ENCODE measurements at regions not wholly inside any gene's neighbourhood (a gene's known extent, or its start where the extent isn't known, plus 50 kb on each side); places are given as distances from the start of the nearest gene placed in this dataset.
"Not testable (repeated sequence)": the region's sequence is repeated elsewhere in the genome, so short reads cannot be mapped to it uniquely, and the experiment has no call there.

DNA sequence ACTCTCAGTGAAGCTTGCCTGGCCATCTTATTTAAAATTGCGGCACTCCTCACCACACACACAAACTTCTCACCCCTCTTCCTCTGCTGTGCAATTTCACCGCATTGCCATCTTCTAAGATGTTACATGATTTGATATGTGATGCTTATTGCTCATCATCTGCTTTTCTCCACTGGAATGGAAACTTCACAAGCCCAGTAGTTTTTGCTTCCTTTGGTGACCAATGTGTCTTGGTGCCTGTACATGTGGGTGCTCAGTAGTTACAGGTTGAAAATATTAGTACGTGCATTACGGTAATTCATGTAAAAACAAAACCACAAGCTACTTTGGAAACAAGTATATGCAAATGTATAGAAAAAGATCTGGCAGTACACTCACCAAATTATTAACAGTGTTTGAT lies 99.2 kb downstream of the SPDYE17 start:
- TF ChIP-seq, protein P1, sequence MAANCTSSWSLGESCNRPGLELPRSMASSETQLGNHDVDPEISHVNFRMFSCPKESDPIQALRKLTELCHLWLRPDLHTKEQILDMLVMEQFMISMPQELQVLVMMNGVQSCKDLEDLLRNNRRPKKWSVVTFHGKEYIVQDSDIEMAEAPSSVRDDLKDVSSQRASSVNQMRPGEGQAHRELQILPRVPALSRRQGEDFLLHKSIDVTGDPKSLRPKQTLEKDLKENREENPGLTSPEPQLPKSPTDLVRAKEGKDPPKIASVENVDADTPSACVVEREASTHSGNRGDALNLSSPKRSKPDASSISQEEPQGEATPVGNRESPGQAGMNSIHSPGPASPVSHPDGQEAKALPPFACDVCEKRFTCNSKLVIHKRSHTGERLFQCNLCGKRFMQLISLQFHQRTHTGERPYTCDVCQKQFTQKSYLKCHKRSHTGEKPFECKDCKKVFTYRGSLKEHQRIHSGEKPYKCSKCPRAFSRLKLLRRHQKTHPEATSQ (tag by site-specific recombination; IDR thresholded peaks at IDR 0.05), result not testable (repeated sequence)
- not testable (repeated sequence) for TF ChIP-seq ZNF548 (tag by site-specific recombination; IDR thresholded peaks at IDR 0.05); MZF1 (tag by site-specific recombination; IDR thresholded peaks at IDR 0.05; ENCODE audit: borderline replicate concordance); ZNF510 (tag by site-specific recombination; IDR thresholded peaks at IDR 0.05; ENCODE audit: insufficient replicate concordance); ZNF660 (tag by site-specific recombination; IDR thresholded peaks at IDR 0.05); ZBTB8A (tag by site-specific recombination; IDR thresholded peaks at IDR 0.05); ZBTB10 (tag by site-specific recombination; IDR thresholded peaks at IDR 0.05); PRDM10 (tag by site-specific recombination; IDR thresholded peaks at IDR 0.05)
- TF ChIP-seq, protein P2, sequence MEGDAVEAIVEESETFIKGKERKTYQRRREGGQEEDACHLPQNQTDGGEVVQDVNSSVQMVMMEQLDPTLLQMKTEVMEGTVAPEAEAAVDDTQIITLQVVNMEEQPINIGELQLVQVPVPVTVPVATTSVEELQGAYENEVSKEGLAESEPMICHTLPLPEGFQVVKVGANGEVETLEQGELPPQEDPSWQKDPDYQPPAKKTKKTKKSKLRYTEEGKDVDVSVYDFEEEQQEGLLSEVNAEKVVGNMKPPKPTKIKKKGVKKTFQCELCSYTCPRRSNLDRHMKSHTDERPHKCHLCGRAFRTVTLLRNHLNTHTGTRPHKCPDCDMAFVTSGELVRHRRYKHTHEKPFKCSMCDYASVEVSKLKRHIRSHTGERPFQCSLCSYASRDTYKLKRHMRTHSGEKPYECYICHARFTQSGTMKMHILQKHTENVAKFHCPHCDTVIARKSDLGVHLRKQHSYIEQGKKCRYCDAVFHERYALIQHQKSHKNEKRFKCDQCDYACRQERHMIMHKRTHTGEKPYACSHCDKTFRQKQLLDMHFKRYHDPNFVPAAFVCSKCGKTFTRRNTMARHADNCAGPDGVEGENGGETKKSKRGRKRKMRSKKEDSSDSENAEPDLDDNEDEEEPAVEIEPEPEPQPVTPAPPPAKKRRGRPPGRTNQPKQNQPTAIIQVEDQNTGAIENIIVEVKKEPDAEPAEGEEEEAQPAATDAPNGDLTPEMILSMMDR (tag by site-specific recombination; IDR thresholded peaks at IDR 0.05), result not testable (repeated sequence)
